Spleen (tissue), 11 donors: ENCODE measurements at regions not wholly inside any gene's neighbourhood (a gene's known extent, or its start where the extent isn't known, plus 50 kb on each side); places are given as distances from the start of the nearest gene placed in this dataset.

Experiments
- DNase-seq: peaks from one replicate; pipeline ENCODE4 v3.0.0-alpha.2; 2020
- H3K27ac ChIP-seq, 8 donors: fragments of 200-600 bp; sonication (generic) in 7 of 8; 1 replicate in 4 of 8; 2 replicates in 4 of 8; pipeline versions ENCODE4 v1.5.0 to v1.8.0; 2016 to 2021; ENCODE audit warnings: inconsistent platforms in 4 of 8, mild to moderate bottlenecking in 4 of 8, moderate library complexity in 1 of 8
- H3K27me3 ChIP-seq, 7 donors: fragments of 200-600 bp; sonication (generic) in 6 of 7; replicated peaks in 1 of 7; 1 replicate in 4 of 7; 2 replicates in 3 of 7; pipeline versions ENCODE4 v1.5.0 to v1.8.0; 2016 to 2021; ENCODE audit warnings: inconsistent platforms in 3 of 7, mild to moderate bottlenecking in 1 of 7
- H3K36me3 ChIP-seq, 6 donors: fragments of 200-600 bp; sonication (generic) in 5 of 6; 1 replicate in 4 of 6; 2 replicates in 2 of 6; pipeline versions ENCODE4 v1.5.0 to v1.8.0; 2016 to 2021; ENCODE audit warnings: inconsistent platforms in 2 of 6
- H3K4me1 ChIP-seq, 6 donors: fragments of 200-600 bp; sonication (generic) in 5 of 6; 1 replicate in 3 of 6; 2 replicates in 3 of 6; pipeline versions ENCODE4 v1.5.0 to v1.8.0; 2016 to 2021; ENCODE audit warnings: inconsistent platforms in 3 of 6
- H3K4me3 ChIP-seq, 8 donors: fragments of 200-600 bp; sonication (generic) in 7 of 8; 1 replicate in 4 of 8; 2 replicates in 4 of 8; pipeline versions ENCODE4 v1.5.0 to v1.8.0; 2016 to 2021; ENCODE audit warnings: inconsistent platforms in 4 of 8, mild to moderate bottlenecking in 4 of 8, moderate library complexity in 2 of 8
- H3K9me3 ChIP-seq, 8 donors: fragments of 200-600 bp; sonication (generic) in 7 of 8; 1 replicate in 4 of 8; 2 replicates in 4 of 8; pipeline versions ENCODE4 v1.5.0 to v1.8.0; 2016 to 2021; ENCODE audit warnings: inconsistent platforms in 4 of 8
- POLR2A ChIP-seq, 3 donors: fragments of 450-650 bp; IDR thresholded peaks; one replicate each; pipeline ENCODE4 v1.5.1; 2017; ENCODE audit warnings: antibody characterized with exemption in 3 of 3, mild to moderate bottlenecking in 1 of 3
- POLR2AphosphoS5 ChIP-seq, 3 donors: sonication (generic); formaldehyde crosslinking; IDR thresholded peaks; one replicate each; pipeline ENCODE4 v1.5.1; 2017; ENCODE audit warnings: antibody characterized with exemption in 3 of 3
- WGBS, 5 donors: extraction: QIAGEN DNeasy Blood & Tissue Kit in 3 of 5; methylation state at CpG; one replicate each; pipeline versions ENCODE4 v1.1.5 to v1.1.7; 2013 to 2018; 5-methylcytosine and 5-hydroxymethylcytosine counted together
- intact Hi-C: fragments of 100-400 bp; cut with DNase I; formaldehyde crosslinking; loops from one replicate; pipeline ENCODE4 v1.15.0; 2023; ENCODE audit warnings: low total_unique reads
- TF ChIP-seq, protein P1 (sequence below), 11 experiments: fragments of 200-600 bp in 7 of 11; fragments of 450-650 bp in 4 of 11; sonication (generic) in 4 of 11; IDR thresholded peaks in 8 of 11; conservative IDR thresholded peaks in 3 of 11; 1 replicate in 7 of 11; 2 replicates in 4 of 11; pipeline versions ENCODE4 v1.4.0 to v1.8.0; 2016 to 2021; ENCODE audit warnings: antibody characterized with exemption in 11 of 11, inconsistent platforms in 4 of 11, mild to moderate bottlenecking in 1 of 11
- donor health status: healthy with polysubstance abuse.
- donor health status: DM: no; HTN: no; CAD: no; lungs with moderate emphysema.
- donor health status: DM: no; HTN: no; CAD: no.
- donor health status: Bipolar disorder and iron deficiency.
- donor health status: healthy.
- donor health status: DM: no; HTN: no; CAD: no.
- donor health status: DM: yes; HTN: yes; CAD: no.

DNA sequence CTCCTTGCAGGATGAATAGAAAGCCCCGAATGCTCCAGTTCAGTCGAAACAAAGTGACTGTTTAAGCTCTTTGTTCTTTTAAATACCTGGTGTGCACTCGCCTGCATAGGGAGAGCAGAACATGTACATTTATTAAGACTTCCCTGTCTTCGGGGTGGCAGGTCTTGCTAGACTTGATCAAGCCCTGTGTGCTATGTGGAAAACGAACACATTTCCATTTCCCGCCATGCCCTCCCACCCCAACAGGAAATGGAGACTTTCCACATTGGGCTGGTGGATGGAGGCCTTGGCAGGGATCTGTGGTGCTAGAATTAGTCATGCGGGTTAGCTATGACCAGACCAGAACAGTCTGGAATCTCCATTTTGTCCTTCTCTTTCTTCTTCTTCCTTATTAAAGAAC, 321.0 kb upstream of the THSD7B start:
- Histone ChIP-seq H3K4me3 (no peak overlapping the region), H3K4me1 (peaks cover 0 to 3% (median 0%) of the 10 kb centered on the region in 6 donors), H3K36me3 (no peaks in the 10 kb centered on the region), H3K27me3 (peaks cover 0 to 7% (median 0%) of the 10 kb centered on the region in 7 donors), H3K27ac (no peak overlapping the region), H3K9me3 (no peaks in the 10 kb centered on the region)
- WGBS, 5 donors = 76 to 87% (median 80%) methylated on average over 7 of the region's 7 CpGs
- no peak for DNase-seq
- TF ChIP-seq POLR2A (IDR thresholded peaks at IDR 0.05) (no peak), POLR2AphosphoS5 (IDR thresholded peaks at IDR 0.05) (no peak)
- TF ChIP-seq, protein P1, sequence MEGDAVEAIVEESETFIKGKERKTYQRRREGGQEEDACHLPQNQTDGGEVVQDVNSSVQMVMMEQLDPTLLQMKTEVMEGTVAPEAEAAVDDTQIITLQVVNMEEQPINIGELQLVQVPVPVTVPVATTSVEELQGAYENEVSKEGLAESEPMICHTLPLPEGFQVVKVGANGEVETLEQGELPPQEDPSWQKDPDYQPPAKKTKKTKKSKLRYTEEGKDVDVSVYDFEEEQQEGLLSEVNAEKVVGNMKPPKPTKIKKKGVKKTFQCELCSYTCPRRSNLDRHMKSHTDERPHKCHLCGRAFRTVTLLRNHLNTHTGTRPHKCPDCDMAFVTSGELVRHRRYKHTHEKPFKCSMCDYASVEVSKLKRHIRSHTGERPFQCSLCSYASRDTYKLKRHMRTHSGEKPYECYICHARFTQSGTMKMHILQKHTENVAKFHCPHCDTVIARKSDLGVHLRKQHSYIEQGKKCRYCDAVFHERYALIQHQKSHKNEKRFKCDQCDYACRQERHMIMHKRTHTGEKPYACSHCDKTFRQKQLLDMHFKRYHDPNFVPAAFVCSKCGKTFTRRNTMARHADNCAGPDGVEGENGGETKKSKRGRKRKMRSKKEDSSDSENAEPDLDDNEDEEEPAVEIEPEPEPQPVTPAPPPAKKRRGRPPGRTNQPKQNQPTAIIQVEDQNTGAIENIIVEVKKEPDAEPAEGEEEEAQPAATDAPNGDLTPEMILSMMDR (IDR thresholded peaks at IDR 0.05 in 8 of 11, conservative IDR thresholded peaks at IDR 0.05 in 3 of 11) = no peak
- intact Hi-C loops = no loop called here

DNA sequence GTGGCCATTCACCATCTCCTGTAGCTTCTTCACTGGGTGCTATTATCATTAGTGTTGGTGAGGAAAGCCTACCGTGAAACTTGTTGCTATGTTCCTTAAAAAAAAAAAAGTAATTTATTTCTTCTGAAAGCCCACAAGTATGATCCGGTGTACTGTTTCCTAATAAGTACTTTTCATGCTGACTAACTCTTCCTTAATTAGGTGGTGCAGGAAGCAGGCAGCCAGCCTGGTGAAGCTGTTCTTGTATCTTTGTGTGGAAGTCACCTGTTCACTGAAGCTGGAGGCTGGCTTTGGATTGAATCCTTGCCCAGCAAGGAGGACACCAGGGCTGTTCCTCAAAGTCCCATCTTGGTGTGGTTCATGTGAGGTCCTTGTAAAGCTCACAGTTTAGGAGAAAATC, 321.7 kb upstream of the THSD7B start:
- intact Hi-C loops = no loop called here
- no peak for DNase-seq
- peaks cover 0 to 12% (median 0%) of the 10 kb centered on the region in 7 donors for H3K27me3 ChIP-seq
- TF ChIP-seq POLR2AphosphoS5 (IDR thresholded peaks at IDR 0.05) (no peak), POLR2A (IDR thresholded peaks at IDR 0.05) (no peak)
- TF ChIP-seq, protein P1 (IDR thresholded peaks at IDR 0.05 in 8 of 11, conservative IDR thresholded peaks at IDR 0.05 in 3 of 11) = no peak
- no peak overlapping the region for H3K4me3 ChIP-seq
- no peaks in the 10 kb centered on the region for H3K36me3 ChIP-seq
- H3K9me3 ChIP-seq = no peaks in the 10 kb centered on the region
- no peak overlapping the region for H3K27ac ChIP-seq
- peaks cover 0 to 8% (median 0%) of the 10 kb centered on the region in 6 donors for H3K4me1 ChIP-seq
- WGBS, 5 donors = 7 to 24% (median 16%) methylated on average over 2 of the region's 2 CpGs

DNA sequence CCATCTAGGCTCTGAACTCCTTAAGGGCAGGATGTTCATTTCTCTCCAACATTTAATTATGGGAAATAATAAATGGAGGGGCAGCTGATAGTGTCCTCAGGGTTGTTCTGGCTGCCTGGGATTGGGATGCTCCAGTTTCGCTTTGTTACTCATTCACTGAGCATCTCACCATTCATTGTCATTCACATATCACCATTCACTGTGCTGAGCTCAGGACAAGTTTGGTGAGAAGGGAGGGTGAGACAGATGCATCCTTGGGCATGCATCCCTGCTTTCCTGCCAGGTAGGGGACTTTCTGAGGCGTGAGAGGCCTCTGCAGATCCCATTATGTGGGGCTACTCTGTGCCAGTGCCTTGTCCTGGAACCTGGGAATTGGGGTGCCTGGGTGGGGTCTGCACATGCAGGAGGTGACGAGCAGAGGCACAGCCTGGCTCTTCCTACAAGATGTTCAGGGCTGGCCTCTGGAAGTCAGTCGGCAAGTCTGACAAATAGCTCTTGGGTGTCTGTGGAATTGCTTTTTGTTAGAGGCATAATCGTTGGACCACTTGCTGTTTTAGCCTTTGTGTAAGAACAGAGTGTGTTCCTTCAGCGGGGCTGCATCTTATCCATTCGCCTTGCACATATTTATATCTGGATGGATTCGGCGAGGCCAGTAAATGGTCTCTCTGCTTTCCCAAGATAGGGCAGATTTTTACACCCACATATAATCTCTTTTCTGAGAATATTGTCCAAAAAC, 323.2 kb upstream of the THSD7B start:
- DNase-seq = no peak
- intact Hi-C loops = no loop called here
- no peak overlapping the region for H3K27ac ChIP-seq
- no peak overlapping the region for H3K4me3 ChIP-seq
- no peaks in the 10 kb centered on the region for H3K9me3 ChIP-seq
- no peak for TF ChIP-seq POLR2A (IDR thresholded peaks at IDR 0.05)
- 80 to 93% (median 89%) methylated on average over 9 of the region's 9 CpGs for WGBS, 5 donors
- peaks cover 0 to 7% (median 0%) of the 10 kb centered on the region in 7 donors for H3K27me3 ChIP-seq
- no peaks in the 10 kb centered on the region for H3K36me3 ChIP-seq
- peaks cover 0 to 8% (median 0%) of the 10 kb centered on the region in 6 donors for H3K4me1 ChIP-seq

DNA sequence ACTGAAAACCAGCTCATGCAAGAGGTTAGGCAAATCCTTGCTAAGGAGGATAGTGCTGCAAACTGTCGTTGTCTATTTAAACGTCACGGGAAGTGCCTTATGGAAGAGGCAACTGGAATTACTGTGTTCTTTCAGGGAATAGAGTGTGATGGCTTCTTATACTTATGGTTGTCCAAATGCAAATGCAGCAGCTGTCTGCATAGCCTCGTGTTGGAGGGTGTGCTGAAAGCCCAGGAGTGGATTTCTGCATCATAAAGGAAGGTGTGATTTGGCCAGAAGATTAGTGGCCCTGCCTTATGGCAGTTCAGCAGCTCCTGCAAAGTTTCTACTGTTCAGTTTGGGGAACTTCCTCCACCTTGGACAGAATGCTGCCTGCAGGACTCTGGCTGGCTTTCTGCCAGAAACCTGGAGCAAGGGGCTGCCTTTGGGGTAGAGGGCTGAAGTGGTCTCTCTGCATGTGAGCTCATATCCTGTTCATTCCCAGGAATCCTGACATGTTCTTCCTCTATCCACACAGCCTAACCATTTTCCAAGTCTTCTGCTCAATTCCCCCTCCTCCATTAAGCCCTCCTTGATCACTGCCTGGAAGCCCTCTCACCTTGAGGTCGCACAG, 321.2 kb upstream of the CXCR4 start:
- peaks cover 0 to 12% (median 0%) of the 10 kb centered on the region in 7 donors for H3K27me3 ChIP-seq
- no peaks in the 10 kb centered on the region for H3K9me3 ChIP-seq
- H3K27ac ChIP-seq = no peak overlapping the region
- intact Hi-C loops = no loop called here
- TF ChIP-seq POLR2AphosphoS5 (IDR thresholded peaks at IDR 0.05) (no peak), POLR2A (IDR thresholded peaks at IDR 0.05) (no peak)
- TF ChIP-seq, protein P1 (IDR thresholded peaks at IDR 0.05 in 8 of 11, conservative IDR thresholded peaks at IDR 0.05 in 3 of 11) = no peak
- H3K4me3 ChIP-seq = no peak overlapping the region
- WGBS, 5 donors = 50 to 61% (median 53%) methylated on average over 5 of the region's 5 CpGs
- DNase-seq = no peak
- no peaks in the 10 kb centered on the region for H3K36me3 ChIP-seq
- H3K4me1 ChIP-seq = peaks cover 0 to 8% (median 0%) of the 10 kb centered on the region in 6 donors
